Neural cell (in vitro differentiated cells): ENCODE measurements at regions not wholly inside any gene's neighbourhood (a gene's known extent, or its start where the extent isn't known, plus 50 kb on each side); places are given as distances from the start of the nearest gene placed in this dataset.

ENCODE experiments used
- H2AFZ ChIP-seq: fragments of 200-600, 300-800 bp; sonication (generic), shearing (Covaris generic); 2 replicates; pipeline ENCODE4 v1.6.0; 2014; ENCODE audit warnings: low read depth, mild to moderate bottlenecking, antibody characterized with exemption, low read length, moderate library complexity
- H3F3A ChIP-seq: fragments of 200-600 bp; shearing (Covaris generic); 2 replicates; pipeline ENCODE4 v1.6.1; 2016; ENCODE audit warnings: mild to moderate bottlenecking, moderate library complexity, mixed read lengths, antibody characterized with exemption, low read length; ENCODE audit not compliant: insufficient read depth, poor library complexity, severe bottlenecking
- H3K27ac ChIP-seq: fragments of 200-600, 300-800 bp; sonication (generic), shearing (Covaris generic); 2 replicates; pipeline ENCODE4 v1.5.1; 2014; ENCODE audit warnings: mild to moderate bottlenecking, low read length, moderate library complexity
- H3K27me3 ChIP-seq: fragments of 300-800, 200-600 bp; sonication (generic), shearing (Covaris generic); 2 replicates; pipeline ENCODE4 v1.6.0; 2014; ENCODE audit warnings: mild to moderate bottlenecking, low read depth, low read length, moderate library complexity; ENCODE audit not compliant: insufficient read depth
- H3K36me3 ChIP-seq: fragments of 300-800, 200-600 bp; sonication (generic), shearing (Covaris generic); 2 replicates; pipeline ENCODE4 v1.5.1; 2014; ENCODE audit warnings: mild to moderate bottlenecking, antibody characterized with exemption, low read length, moderate library complexity; ENCODE audit not compliant: insufficient read depth
- H3K4me2 ChIP-seq: fragments of 300-800, 200-600 bp; sonication (generic), shearing (Covaris generic); 2 replicates; pipeline ENCODE4 v1.6.0; 2014; ENCODE audit warnings: mild to moderate bottlenecking, low read length
- H3K4me3 ChIP-seq: fragments of 300-800, 200-600 bp; sonication (generic), shearing (Covaris generic); 2 replicates; pipeline ENCODE4 v1.5.1; 2014; ENCODE audit warnings: mild to moderate bottlenecking, low read length, moderate library complexity
- H3K79me2 ChIP-seq: fragments of 200-600 bp; shearing (Covaris generic); replicated peaks from 2 replicates; pipeline ENCODE4 v1.6.0; 2014; ENCODE audit warnings: mild to moderate bottlenecking, low read length, moderate library complexity; ENCODE audit not compliant: insufficient read depth
- H3K9ac ChIP-seq: fragments of 300-800, 200-600 bp; sonication (generic), shearing (Covaris generic); 2 replicates; pipeline ENCODE4 v1.6.1; 2016; ENCODE audit warnings: mild to moderate bottlenecking, low read length, mixed read lengths
- H3K9me2 ChIP-seq: fragments of 200-600 bp; shearing (Covaris generic); 2 replicates; pipeline ENCODE4 v1.6.1; 2016; ENCODE audit warnings: mild to moderate bottlenecking, low read length, mixed read lengths; ENCODE audit not compliant: insufficient read depth
- H3K9me3 ChIP-seq: fragments of 200-600, 300-800 bp; sonication (generic), shearing (Covaris generic); 2 replicates; pipeline ENCODE4 v1.6.1; 2016; ENCODE audit warnings: mild to moderate bottlenecking, mixed run types, low read length, moderate library complexity, mixed read lengths
- H4K20me1 ChIP-seq: fragments of 200-600 bp; shearing (Covaris generic); 2 replicates; pipeline ENCODE4 v1.6.1; 2016; ENCODE audit warnings: mild to moderate bottlenecking, mixed run types; ENCODE audit not compliant: insufficient read depth
- EP300 ChIP-seq: fragments of 450-650 bp; conservative IDR thresholded peaks from 2 replicates; pipeline ENCODE4 v1.6.1; 2014; ENCODE audit warnings: antibody characterized with exemption, mild to moderate bottlenecking, moderate library complexity; ENCODE audit not compliant: poor library complexity, severe bottlenecking
- EZH2 ChIP-seq: fragments of 200-600, 300-800 bp; shearing (Covaris generic), sonication (generic); IDR thresholded peaks from 2 replicates; pipeline ENCODE4 v1.6.1; 2014; ENCODE audit warnings: antibody characterized with exemption, low read length, borderline replicate concordance, mild to moderate bottlenecking; ENCODE audit not compliant: insufficient read depth, poor library complexity, severe bottlenecking
- MXI1 ChIP-seq: fragments of 450-650 bp; conservative IDR thresholded peaks from 2 replicates; pipeline ENCODE4 v1.6.1; 2014; ENCODE audit warnings: antibody characterized with exemption, mild to moderate bottlenecking; ENCODE audit not compliant: poor library complexity, severe bottlenecking
- POLR2AphosphoS5 ChIP-seq: IDR thresholded peaks from 2 replicates; pipeline ENCODE4 v1.6.1; 2012
- RAD21 ChIP-seq: fragments of 450-650 bp; conservative IDR thresholded peaks from 2 replicates; pipeline ENCODE4 v1.6.1; 2014; ENCODE audit warnings: antibody characterized with exemption, mild to moderate bottlenecking, moderate library complexity
- REST ChIP-seq: IDR thresholded peaks from 2 replicates; pipeline ENCODE4 v1.6.1; 2012; ENCODE audit warnings: borderline replicate concordance
- SMC3 ChIP-seq: fragments of 450-650 bp; conservative IDR thresholded peaks from 2 replicates; pipeline ENCODE4 v1.6.1; 2014; ENCODE audit warnings: antibody characterized with exemption, mild to moderate bottlenecking, moderate library complexity; ENCODE audit not compliant: poor library complexity
- TAF1 ChIP-seq: IDR thresholded peaks from 2 replicates; pipeline ENCODE4 v1.6.1; 2012; ENCODE audit warnings: low read depth
- TF ChIP-seq, protein P1 (sequence below): fragments of 450-650 bp; IDR thresholded peaks from 2 replicates; pipeline ENCODE4 v1.5.1; 2014; ENCODE audit warnings: antibody characterized with exemption, mild to moderate bottlenecking, moderate library complexity; ENCODE audit not compliant: poor library complexity, severe bottlenecking

- no peak overlapping the region for H2AFZ ChIP-seq
- H3K9me3 ChIP-seq = no peaks in the 10 kb centered on the region
- no peak overlapping the region for H3K4me2 ChIP-seq
- H3K9me2 ChIP-seq = no peaks in the 10 kb centered on the region
- H3K4me3 ChIP-seq = no peak overlapping the region
- H4K20me1 ChIP-seq = no peaks in the 10 kb centered on the region
- no peaks in the 10 kb centered on the region for H3K79me2 ChIP-seq
- no peaks in the 10 kb centered on the region for H3K36me3 ChIP-seq
- no peaks in the 10 kb centered on the region for H3K27me3 ChIP-seq
- H3K27ac ChIP-seq = no peak overlapping the region
- no peak overlapping the region for H3K9ac ChIP-seq
- no peaks in the 10 kb centered on the region for H3F3A ChIP-seq
- TF ChIP-seq EP300 (no peak), EZH2 (no peak), MXI1 (no peak), RAD21 (no peak)
Measured at GRCh38 chr5:145668714-145669113, 166.4 kb downstream of the PRELID2 start.

- H3K9me3 ChIP-seq = no peaks in the 10 kb centered on the region
- H3K9me2 ChIP-seq = no peaks in the 10 kb centered on the region
- TF ChIP-seq, protein P1, sequence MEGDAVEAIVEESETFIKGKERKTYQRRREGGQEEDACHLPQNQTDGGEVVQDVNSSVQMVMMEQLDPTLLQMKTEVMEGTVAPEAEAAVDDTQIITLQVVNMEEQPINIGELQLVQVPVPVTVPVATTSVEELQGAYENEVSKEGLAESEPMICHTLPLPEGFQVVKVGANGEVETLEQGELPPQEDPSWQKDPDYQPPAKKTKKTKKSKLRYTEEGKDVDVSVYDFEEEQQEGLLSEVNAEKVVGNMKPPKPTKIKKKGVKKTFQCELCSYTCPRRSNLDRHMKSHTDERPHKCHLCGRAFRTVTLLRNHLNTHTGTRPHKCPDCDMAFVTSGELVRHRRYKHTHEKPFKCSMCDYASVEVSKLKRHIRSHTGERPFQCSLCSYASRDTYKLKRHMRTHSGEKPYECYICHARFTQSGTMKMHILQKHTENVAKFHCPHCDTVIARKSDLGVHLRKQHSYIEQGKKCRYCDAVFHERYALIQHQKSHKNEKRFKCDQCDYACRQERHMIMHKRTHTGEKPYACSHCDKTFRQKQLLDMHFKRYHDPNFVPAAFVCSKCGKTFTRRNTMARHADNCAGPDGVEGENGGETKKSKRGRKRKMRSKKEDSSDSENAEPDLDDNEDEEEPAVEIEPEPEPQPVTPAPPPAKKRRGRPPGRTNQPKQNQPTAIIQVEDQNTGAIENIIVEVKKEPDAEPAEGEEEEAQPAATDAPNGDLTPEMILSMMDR = no peak
- TF ChIP-seq RAD21 (no peak), TAF1 (no peak), MXI1 (no peak), POLR2AphosphoS5 (no peak), EP300 (no peak), SMC3 (no peak), EZH2 (no peak), REST (no peak)
- no peaks in the 10 kb centered on the region for H3K79me2 ChIP-seq
- no peaks in the 10 kb centered on the region for H3K36me3 ChIP-seq
- H3K4me3 ChIP-seq = no peak overlapping the region
- no peaks in the 10 kb centered on the region for H4K20me1 ChIP-seq
- no peaks in the 10 kb centered on the region for H3K27me3 ChIP-seq
- H3K27ac ChIP-seq = no peak overlapping the region
- H3F3A ChIP-seq = no peaks in the 10 kb centered on the region
- H3K9ac ChIP-seq = no peak overlapping the region
- H2AFZ ChIP-seq = no peak overlapping the region
- H3K4me2 ChIP-seq = no peak overlapping the region
Measured at GRCh38 chr5:145667742-145668141, 167.4 kb downstream of the PRELID2 start.

DNA sequence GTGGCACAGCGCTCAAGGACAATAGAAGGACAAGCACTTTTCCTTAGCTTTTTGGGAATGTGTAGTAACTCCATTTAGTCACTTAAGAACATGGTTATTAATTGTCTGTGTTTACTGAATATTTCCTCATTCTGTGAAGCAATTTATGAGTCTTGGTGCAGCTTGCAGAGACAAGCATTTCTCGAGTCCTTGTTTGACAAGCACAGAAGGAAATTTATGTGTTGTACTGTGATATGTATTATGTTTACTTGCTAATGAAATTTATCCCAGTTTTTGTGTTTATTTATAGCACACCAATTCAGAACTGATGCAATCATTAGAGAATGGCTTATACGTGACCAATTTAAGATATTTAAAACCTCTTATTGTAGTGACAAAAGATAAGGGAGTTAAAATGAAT, 168.6 kb downstream of the PRELID2 start:
- no peaks in the 10 kb centered on the region for H3K36me3 ChIP-seq
- no peaks in the 10 kb centered on the region for H3K79me2 ChIP-seq
- no peak overlapping the region for H3K9ac ChIP-seq
- no peaks in the 10 kb centered on the region for H4K20me1 ChIP-seq
- H2AFZ ChIP-seq = no peak overlapping the region
- H3K27me3 ChIP-seq = no peaks in the 10 kb centered on the region
- H3K4me3 ChIP-seq = no peak overlapping the region
- no peaks in the 10 kb centered on the region for H3K9me2 ChIP-seq
- H3F3A ChIP-seq = no peaks in the 10 kb centered on the region
- H3K9me3 ChIP-seq = no peaks in the 10 kb centered on the region
- no peak overlapping the region for H3K4me2 ChIP-seq
- H3K27ac ChIP-seq = no peak overlapping the region
- TF ChIP-seq EZH2 (no peak), POLR2AphosphoS5 (no peak), REST (no peak), EP300 (no peak), TAF1 (no peak), RAD21 (no peak), MXI1 (no peak), SMC3 (no peak)
- TF ChIP-seq, protein P1 = no peak
